ENCODE measurements at regions not wholly inside any gene's neighbourhood (a gene's known extent, or its start where the extent isn't known, plus 50 kb on each side); places are given as distances from the start of the nearest gene placed in this dataset.

DNA sequence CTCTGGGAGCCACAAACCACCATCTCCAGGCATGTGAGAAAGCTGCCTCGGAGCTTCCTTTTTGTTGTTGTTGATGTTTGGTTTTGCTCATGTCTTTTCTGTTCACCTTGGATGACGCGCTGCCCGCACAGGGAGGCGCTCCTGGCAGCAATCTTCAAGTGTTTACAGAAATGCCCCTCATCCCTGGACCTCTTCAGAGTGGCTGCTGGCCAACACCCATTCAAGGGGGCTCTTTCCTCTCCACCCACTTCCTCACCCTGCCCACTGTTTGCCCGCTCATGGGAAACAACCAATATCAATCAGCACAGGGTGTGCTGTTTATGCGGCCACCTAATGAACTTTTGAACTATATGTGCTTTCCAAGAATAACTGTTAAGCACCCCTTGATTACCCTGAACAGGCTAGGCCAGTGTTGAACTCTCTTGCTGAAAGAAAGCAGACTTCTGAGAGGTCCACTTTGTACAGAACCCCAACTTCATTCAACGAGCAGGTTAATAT, 355.1 kb upstream of the CLNK start:
- Histone ChIP-seq H3K4me3 (ENCODE audit: low read length in 3 of 3) (no peak overlapping the region), H3K4me1 (ENCODE audit: control insufficient read depth in 2 of 3, insufficient read depth in 2 of 3, low read depth in 1 of 3, low read length in 3 of 3) (no peaks in the 10 kb centered on the region), H3K27me3 (ENCODE audit: control insufficient read depth, insufficient read depth, low read length) (no peaks in the 10 kb centered on the region), H3K9ac (ENCODE audit: low read length in 3 of 3) (no peak overlapping the region), H3K9me3 (ENCODE audit: control insufficient read depth in 2 of 3, insufficient read depth in 1 of 3, low read length in 3 of 3) (no peaks in the 10 kb centered on the region), H3K27ac (ENCODE audit: low read depth in 2 of 2, low read length in 2 of 2) (no peak overlapping the region), H3K36me3 (ENCODE audit: control insufficient read depth in 2 of 3, insufficient read depth in 3 of 3, low read length in 3 of 3) (no peaks in the 10 kb centered on the region)
- FAIRE-seq (no peak), DNase-seq (peak in 1 of 5 donors; percentile 7)
- intact Hi-C loops (cut with DNase I): no loop called here
- TF ChIP-seq CTCF (IDR thresholded peaks at IDR 0.05; ENCODE audit: borderline replicate concordance, extremely low read depth, insufficient read depth): no peak

DNA sequence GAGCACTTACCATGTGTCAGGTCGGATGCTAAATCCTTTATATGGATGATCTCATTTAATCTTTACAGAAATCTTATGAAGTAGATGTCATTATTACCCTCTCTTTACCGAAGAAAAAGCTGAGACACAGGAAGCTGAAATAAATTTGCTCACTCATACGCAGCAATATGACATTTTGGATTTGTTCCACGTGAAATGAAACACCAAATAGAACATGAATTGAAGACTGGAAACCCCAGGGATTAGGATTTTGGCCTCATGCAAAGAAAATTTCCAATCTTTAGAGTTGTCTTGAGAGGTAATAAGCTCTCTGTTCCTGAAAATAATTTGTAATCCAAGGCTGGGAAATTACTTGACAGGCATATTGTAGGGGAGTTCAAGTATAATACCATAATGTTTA, 354.4 kb upstream of the CLNK start:
- Histone ChIP-seq H3K9me3 (ENCODE audit: control insufficient read depth in 2 of 3, insufficient read depth in 1 of 3, low read length in 3 of 3) (no peaks in the 10 kb centered on the region), H3K4me3 (ENCODE audit: low read length in 3 of 3) (no peak overlapping the region), H3K36me3 (ENCODE audit: control insufficient read depth in 2 of 3, insufficient read depth in 3 of 3, low read length in 3 of 3) (no peaks in the 10 kb centered on the region), H3K27me3 (ENCODE audit: control insufficient read depth, insufficient read depth, low read length) (no peaks in the 10 kb centered on the region), H3K9ac (ENCODE audit: low read length in 3 of 3) (no peak overlapping the region), H3K4me1 (ENCODE audit: control insufficient read depth in 2 of 3, insufficient read depth in 2 of 3, low read depth in 1 of 3, low read length in 3 of 3) (no peaks in the 10 kb centered on the region), H3K27ac (ENCODE audit: low read depth in 2 of 2, low read length in 2 of 2) (no peak overlapping the region)
- intact Hi-C loops (cut with DNase I): no loop called here
- no peak for TF ChIP-seq CTCF (IDR thresholded peaks at IDR 0.05; ENCODE audit: borderline replicate concordance, extremely low read depth, insufficient read depth)
- DNase-seq (no peak), FAIRE-seq (no peak)

DNA sequence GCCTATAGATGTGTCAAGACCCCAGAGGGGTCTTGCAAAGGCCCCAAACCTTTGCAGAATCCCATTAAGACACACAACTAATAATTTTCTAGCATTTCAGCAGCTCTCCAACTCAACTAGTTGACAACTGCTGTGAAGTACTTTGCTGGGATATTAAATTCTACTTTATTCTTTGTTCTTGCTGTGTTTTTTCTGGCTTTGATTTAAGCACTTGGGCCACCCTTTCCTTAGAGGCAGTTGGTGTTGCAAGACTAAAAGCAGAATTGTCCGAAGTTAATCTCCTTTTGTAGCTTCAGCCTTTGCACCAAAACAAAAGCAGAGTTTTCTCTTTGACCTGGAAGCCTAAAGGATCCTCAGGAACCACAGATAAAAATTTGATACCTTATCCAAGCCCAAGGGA, 353.1 kb upstream of the CLNK start:
- no peak overlapping the region for H3K27ac ChIP-seq (ENCODE audit: low read depth in 2 of 2, low read length in 2 of 2)
- no peak overlapping the region for H3K4me3 ChIP-seq (ENCODE audit: low read length in 3 of 3)
- H3K27me3 ChIP-seq (ENCODE audit: control insufficient read depth, insufficient read depth, low read length): no peaks in the 10 kb centered on the region
- intact Hi-C loops (cut with DNase I): no loop called here
- H3K9me3 ChIP-seq (ENCODE audit: control insufficient read depth in 2 of 3, insufficient read depth in 1 of 3, low read length in 3 of 3): no peaks in the 10 kb centered on the region
- no peak for TF ChIP-seq CTCF (IDR thresholded peaks at IDR 0.05; ENCODE audit: borderline replicate concordance, extremely low read depth, insufficient read depth)
- FAIRE-seq (no peak), DNase-seq (no peak)
- no peaks in the 10 kb centered on the region for H3K36me3 ChIP-seq (ENCODE audit: control insufficient read depth in 2 of 3, insufficient read depth in 3 of 3, low read length in 3 of 3)
- no peaks in the 10 kb centered on the region for H3K4me1 ChIP-seq (ENCODE audit: control insufficient read depth in 2 of 3, insufficient read depth in 2 of 3, low read depth in 1 of 3, low read length in 3 of 3)
- no peak overlapping the region for H3K9ac ChIP-seq (ENCODE audit: low read length in 3 of 3)

GRCh38 chr4:11028334-11028733, 343.8 kb upstream of the CLNK start:
- H3K27me3 ChIP-seq (ENCODE audit: control insufficient read depth, insufficient read depth, low read length): no peaks in the 10 kb centered on the region
- H3K36me3 ChIP-seq (ENCODE audit: control insufficient read depth in 2 of 3, insufficient read depth in 3 of 3, low read length in 3 of 3): no peaks in the 10 kb centered on the region
- H3K4me1 ChIP-seq (ENCODE audit: control insufficient read depth in 2 of 3, insufficient read depth in 2 of 3, low read depth in 1 of 3, low read length in 3 of 3): no peaks in the 10 kb centered on the region
- no peak overlapping the region for H3K4me3 ChIP-seq (ENCODE audit: low read length in 3 of 3)
- no peak for TF ChIP-seq CTCF (IDR thresholded peaks at IDR 0.05; ENCODE audit: borderline replicate concordance, extremely low read depth, insufficient read depth)
- intact Hi-C loops (cut with DNase I): no loop called here
- no peak overlapping the region for H3K27ac ChIP-seq (ENCODE audit: low read depth in 2 of 2, low read length in 2 of 2)
- DNase-seq (no peak), FAIRE-seq (no peak)
- no peak overlapping the region for H3K9ac ChIP-seq (ENCODE audit: low read length in 3 of 3)
- no peaks in the 10 kb centered on the region for H3K9me3 ChIP-seq (ENCODE audit: control insufficient read depth in 2 of 3, insufficient read depth in 1 of 3, low read length in 3 of 3)

Measured in kidney (tissue), 13 donors.